ENCODE measurements at regions not wholly inside any gene's neighbourhood (a gene's known extent, or its start where the extent isn't known, plus 50 kb on each side); places are given as distances from the start of the nearest gene placed in this dataset.
"Not testable (repeated sequence)": the region's sequence is repeated elsewhere in the genome, so short reads cannot be mapped to it uniquely, and the experiment has no call there.

DNA sequence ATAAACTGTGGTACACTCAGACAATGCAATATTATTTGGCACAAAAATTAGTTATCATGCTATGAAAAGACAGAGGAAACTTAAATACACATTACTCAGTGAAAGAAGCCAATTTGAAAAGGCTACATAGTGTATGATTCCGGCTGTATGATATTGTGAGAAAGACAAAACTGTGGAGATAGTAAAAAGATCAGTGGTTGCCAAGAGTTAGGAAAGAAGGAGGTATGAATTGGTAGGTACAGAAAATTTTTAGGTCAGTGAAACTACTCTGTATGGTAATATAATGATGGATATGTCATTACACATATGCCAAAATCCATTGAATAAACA, 458.8 kb upstream of the CBLB start:
- DNase-seq: no peak

DNA sequence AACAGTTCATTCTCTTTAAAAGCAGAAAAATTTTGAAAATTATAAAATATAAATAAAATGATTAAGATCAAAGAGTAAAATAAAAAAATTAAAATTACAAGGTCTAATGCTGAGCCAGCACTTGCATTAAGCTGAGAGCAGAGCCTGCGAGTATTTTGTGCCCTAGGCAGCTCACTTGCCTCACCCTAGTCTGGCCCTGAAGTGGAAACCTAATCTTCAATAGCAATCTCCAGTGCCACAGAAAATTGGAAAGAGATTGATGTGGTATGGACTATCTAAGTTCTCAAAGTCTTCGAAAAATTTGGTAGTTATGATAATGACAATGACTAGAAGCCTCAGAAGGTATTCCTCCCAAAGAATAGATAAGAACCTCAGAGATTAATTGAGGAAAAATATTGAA, 459.4 kb upstream of the CBLB start:
- no peak for DNase-seq

DNA sequence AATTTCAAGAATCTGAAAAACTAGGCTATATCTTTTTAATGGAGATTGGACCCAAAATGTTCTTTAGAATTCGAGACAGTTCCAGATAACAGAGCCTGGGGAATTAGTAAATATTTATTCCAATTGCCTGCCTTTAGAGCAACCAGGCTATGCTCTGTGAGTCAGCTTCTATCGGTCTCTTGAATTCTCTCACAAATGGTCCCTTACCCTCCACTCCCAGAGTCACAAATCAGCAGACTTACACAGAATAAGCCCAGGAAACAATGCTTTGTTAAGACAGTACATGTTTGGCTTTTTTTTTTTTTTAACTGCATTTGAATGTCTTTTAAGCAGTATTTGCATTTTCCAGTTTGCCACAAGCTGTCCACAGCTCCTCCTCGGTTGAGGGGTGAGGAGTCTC, 460.7 kb upstream of the CBLB start:
- no peak for DNase-seq

DNA sequence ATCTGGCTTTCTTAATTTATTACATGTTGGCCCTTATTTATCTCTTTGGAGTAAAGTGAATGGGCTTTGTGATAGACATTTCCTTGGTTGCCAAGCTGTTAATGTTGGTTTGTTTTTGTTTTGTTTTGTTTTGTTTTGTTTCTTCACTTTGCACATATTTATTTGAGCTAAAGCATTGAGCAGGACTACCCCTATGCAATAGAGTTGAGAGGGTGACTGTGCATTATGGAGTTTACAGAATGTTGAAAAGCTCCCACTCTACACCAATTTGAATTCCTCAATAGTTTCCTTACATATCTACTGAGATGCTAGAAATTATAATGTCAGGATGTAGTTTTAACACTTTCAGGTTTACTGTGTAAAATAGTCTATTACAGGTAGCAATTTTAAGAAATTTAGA, 462.8 kb upstream of the CBLB start:
- no peak for DNase-seq

DNA sequence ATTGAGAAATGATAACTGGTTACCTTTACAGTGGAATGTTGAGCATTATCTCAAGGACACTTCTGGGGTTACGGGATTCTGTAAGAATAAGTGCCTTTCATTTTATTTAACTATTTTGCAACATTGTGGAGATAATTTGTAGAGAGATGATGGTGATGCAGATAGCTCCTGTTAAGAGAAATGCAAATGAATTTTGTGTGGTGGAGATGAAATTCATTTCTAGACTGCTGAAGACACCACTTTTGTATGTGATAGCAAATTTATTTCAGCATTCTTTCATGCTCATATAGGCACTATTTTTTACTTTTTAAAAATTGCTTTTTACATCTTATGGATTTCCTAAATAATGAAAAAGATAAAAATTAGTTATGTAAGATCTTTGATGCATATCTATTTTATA, 463.3 kb upstream of the CBLB start:
- DNase-seq: no peak

DNA sequence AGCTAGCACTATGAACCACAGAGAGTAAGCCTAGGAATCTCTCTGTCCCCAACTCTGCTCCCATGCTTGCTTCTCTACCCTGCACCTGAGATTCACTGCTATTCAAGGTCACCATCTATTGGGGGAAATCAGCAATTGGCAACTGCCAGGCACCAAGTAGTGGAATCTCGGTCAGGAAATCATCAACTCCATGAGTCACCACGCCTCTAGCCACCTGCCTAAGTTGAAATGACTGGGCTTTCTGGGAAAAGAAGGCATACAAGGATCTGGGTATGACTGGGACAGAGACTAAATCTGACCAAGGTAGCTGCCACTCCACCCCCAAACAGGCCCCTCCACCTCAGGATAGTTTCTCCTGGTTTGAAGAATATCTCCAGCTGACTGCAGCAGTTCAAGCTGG, 464.1 kb upstream of the CBLB start:
- DNase-seq: no peak

DNA sequence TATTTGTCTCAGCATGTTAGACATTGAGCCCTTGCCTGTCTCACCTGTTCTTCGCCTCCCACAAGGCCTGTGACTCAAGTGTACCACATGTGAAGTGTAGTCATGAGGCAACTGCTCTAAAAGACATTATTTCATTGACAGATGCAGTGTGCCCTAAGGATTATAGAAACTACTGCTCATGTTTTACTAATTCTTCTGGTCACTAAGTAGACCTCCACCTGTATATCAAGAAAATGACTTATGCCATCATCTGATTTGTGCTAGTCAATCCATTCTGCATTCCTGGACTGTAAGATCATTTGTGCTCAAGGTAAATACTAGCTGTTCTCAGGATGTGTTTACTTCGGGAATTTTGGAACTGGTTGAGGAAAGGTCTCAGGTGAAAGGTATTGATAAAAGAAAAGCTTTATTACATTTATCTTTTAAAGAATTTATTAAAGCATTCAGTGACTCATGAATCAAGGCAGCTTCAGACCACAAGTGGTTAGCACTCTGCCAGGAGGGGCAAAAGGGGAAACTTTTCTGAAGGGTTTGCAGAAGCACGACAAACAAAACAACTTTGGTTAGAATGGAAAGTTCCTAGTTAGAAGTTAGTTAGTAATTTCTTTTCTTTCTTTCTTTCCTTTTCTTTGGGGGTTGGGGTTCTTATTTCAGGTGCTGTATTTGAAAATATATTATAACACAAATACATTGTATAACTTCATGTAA, 465.3 kb upstream of the CBLB start:
- no peak for DNase-seq

DNA sequence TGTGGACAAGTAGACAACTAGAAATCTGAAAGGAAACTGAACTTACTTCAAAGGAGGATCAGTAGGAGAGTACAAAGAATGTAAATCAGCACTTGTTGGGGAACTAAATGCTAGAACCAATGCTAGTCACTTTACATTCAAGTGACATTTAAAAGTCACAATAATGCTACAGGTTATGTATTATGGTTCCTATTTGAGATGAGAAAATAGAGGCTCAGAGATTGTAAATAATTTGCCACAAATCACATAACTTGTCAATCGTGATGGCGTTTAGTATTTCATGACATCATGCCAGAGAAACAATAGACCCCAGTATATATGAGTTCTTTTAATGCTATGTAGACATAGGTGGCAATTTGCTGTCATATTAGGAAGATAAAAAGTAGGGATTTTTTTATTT, 467.8 kb upstream of the CBLB start:
- DNase-seq: no peak

DNA sequence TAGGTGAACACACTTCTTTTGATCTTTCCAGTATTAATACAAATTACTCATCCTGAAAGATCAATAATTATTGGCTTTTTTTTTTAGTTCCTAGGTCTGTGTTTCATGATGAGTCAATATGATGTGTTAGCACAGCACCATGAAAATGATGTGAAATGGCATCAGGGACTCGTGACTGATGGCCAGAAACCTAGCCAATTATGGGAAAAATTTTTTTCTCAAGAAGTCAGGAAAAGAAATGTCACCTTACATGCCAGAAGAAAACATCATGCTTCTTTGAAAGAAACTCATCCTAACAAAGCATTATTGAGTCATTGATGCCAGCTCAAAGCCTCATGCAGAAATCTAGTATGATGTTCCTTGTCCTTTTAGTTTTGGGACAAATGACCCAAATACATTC, 468.3 kb upstream of the CBLB start:
- no peak for DNase-seq

DNA sequence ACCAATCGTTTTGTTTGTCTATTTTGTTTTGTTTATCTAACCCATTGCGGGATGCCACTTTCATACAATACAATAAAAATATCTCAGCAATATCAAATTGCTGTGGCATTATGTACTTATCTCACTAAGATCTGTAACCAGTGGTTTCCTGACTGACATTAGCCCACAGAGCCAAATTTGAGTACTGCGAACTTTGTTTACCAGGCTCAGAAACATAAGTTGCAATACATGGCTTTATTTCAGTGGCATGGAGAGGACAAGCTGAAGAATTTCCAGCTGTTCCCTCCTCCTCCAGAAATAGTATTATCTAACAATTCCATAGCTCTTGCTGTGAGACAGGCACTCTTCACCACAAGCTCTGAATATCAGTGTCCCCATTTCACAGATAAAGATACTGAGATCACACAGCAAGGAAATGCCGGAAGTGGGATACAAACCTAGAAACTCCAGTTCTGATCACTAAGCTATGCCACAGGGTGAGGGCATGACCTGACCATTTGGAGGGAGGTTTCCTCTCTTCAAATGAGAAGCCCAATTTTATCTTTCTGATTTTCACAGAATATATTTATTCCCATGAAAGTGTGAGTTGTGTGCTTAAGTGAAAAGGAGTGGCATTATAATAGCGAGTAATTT, 469.9 kb upstream of the CBLB start:
- DNase-seq: no peak

DNA sequence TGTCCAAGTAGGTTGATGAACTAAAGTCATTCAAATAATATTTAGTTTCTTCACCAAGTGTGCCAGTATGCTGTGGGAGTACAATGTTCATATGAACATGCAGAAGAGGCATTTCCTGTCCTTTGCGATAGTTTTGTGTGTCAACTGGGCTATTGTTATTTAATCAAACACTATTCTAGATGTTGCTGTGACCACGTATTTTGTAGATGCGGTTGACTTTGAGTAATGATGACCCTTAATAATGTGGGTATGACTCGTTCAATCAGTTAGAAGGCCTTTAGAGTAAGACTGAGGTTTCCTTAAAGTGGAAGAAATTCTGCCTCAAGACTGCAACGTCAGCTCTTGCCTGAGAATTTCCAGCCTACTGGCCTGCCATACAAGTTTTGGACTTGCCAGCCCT, 470.7 kb upstream of the CBLB start:
- no peak for DNase-seq

DNA sequence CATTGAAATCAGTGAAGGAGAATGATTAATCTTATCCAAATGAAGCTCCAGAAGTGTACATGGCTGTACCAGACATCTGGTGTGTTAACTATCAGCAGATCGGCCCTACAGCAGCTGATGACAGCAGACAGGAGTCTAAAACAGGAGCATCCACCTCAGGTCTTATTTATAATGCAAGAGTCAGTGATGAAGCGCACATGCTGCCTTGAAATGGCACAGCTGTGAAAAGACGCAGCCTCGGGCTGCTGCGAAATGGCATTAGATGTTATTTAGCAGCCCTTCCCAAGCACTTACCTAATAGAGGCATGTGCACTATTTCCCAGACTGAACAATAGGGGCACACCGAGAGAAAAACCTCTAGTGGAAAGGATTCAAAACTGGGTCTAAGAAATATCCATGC, 472.3 kb upstream of the CBLB start:
- DNase-seq: no peak

DNA sequence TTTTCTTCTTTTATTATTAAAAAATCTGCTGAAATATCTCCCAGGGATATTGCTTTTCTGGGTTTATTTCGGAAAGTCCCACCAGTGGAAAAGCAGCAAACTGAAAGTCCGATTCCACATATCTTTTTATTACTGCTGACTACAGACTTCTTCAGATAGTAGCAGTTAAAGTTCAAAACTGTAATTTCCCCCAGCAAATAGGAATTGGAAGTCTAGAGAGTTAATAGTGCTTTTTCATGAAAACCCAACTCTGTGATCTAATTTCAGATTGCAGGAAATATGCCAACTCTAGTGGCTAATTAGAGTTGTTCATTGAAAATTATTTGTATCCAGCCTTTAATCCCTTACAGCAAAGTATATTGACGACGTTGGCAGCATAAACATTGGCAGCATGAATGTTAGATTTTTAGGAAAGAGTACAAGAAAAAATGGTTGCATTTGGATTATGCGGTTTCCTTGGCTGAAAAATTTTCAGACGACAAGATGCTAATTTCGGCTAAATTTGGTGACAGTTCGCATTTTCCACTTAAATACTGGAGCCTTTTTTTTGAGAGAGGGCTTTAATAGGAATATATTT, 472.9 kb upstream of the CBLB start:
- DNase-seq: no peak

DNA sequence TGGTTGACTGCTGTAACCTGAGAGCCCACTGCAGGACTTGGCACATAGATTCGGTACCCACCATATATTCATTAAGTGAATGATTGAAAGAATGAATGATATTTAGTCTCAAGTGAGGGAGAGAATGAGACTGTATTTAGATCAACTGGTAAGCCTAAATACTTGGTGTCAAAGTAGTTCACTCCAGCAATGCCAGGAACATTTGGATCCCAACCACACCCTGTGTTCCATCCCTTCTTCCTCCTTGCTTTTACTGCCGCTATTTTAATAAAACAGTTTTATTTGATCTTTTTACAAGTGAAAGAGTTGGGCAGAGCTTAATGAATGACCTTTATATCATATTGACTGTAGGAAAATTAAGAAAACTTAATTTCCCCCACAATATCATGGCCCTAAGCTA, 473.6 kb upstream of the CBLB start:
- DNase-seq: no peak

DNA sequence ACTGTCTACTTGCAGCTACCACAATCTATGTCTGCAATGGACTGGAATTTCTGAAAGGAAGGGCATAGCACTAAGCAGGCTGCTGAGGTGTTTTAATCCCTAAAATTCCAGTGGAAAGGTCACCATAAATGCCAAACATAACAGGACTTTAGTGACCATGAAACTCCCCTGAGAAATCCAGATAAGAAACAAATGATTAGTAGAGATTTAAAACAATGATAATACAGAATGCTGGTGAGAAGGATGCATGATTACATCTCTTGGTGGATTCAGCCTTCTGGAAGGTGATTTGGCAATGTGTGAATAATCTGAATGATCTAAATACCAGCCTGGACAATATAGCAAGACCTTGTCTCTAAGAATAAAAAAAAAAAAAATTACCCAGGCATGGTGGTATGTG, 475.0 kb upstream of the CBLB start:
- DNase-seq: no peak

DNA sequence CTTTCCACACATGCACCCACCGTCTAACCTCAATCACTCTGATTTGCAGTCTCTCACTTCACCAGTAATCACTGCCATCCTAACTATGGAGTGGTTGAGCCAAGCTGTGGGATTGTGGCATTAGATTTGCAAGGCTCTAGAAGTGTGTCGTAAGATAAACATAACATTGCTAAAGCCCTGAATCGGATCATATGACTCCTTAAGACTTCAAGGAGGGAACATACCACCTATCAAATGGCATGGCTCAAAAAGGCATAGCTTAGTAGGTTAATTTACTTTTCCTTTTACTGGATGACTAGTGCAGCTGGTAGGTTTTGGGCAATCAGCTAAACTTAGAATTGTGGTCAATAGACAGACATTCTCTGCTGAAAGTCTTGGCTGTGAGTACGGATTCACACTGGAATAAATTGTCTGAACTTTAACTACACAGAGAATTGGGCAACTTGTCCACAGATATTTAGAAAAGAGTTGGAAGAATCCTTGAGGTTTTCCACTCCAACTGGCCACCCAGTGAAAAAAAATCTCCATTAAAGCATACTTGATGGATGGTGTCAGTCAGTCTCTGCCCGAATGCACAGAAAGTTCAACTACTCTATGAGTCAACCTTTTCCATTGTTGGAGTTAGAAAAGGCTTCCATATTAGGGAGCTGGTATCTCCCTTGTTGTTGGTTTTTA, 476.7 kb upstream of the CBLB start:
- no peak for DNase-seq

DNA sequence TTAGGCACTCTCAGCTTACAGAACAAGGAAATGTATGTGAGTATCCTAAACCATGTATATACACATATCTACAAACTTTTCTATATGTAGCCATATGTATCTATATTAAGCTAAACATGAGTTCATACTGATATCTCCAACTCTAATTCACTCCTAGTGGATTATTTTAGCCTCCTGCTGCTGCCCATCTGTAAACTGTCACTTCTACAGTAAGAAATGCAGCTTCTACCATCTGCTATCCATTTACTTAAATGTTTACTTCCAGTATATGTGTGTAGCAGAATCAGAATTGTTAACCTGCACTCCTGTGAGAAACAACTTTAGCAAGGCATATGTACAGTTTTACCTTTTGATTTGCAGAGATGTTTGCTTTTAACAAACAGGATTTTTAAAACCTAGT, 478.5 kb upstream of the CBLB start:
- no peak for DNase-seq

DNA sequence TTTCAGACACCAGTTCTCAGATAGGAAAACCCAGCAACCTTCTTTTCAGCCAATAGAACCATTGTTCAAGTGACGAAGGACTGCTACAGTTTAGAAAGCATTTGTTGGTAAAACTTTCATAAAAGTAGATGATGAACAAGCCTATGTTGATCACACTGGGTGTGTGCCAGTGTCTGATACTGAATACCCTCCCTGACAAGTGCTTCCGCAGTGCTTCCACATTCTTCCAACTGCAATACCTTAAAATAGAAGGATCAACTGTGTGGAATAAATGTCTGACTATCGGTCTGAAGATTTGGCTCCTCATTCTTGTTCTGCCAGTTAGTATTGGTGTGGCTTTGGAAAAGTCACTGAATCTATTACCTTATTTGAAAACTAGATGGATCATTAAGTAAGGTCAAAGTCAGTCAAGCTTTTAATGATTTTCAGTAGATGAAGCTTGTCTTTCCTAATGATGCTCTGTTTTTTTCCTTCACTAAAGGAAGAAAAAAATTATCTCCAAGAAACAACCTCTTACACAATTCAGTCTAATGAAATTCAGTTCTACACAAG, 479.4 kb upstream of the CBLB start:
- no peak for DNase-seq

DNA sequence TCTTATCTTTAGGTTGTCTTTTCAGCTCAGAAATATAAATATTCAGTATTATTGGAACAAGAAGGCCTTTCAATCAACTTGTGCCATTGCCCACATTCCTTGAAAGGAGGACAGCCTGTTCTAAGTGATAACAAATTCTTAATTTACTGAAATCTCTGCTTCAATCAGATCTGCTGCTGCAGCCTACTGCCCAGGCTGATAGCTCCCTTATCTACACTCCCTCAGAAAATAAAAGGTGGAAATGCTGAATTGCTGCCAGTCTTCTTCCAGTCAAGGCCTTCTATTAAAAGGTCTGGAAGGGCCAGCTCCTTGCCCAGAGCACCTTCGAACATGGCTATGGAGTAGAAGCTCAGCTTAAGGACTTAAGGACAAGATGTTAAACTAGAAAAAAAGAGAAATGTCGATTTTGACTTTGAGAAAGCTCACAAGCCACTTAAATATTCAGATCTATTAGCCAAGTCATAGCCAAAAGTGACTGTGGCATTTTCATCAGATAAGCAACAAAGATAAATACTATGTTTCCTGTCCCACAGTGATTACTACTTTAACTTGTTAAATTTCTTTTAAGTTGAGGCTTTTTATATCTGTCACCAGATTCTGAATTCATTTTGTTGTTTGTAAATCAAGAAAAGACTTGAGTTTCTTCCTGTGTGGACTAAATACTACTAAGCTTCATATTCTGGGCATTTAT, 480.5 kb upstream of the CBLB start:
- no peak for DNase-seq

DNA sequence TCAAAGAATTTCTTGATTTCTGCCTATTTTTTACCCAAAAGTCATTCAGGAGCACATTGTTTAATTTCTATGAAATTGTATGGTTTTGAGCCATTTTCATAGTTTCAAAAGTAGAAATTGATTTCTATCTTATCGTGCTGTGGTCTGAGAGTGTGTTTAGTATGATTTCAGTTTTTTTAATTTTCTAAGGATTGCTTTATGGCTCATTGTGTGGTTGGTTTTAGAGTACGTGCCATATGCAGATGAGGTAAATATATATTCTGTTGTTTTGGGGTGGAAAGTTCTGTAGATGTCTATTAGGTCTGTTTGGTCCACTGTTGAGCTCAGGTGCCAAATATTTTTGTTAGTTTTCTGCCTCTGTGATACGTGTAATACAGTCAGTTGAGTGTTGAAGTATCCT, 487.1 kb upstream of the CBLB start:
- no peak for DNase-seq

DNA sequence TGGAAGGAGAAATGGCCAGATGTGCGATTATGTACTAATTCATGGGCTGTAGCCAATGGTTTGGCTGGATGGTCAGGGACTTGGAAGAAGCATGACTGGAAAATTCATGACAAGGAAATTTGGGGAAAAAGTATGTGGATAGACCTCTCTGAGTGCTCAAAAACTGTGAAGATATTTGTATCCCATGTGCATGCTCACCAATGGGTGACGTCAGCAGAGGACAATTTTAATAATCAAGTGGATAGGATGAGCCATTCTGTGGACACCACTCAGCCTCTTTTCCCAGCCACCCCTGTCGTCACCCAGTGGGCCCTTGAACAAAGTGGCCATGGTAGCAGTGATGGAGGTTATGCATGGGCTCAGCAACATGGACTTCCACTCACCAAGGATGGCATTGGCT, 490.9 kb upstream of the CBLB start:
- no peak for DNase-seq

DNA sequence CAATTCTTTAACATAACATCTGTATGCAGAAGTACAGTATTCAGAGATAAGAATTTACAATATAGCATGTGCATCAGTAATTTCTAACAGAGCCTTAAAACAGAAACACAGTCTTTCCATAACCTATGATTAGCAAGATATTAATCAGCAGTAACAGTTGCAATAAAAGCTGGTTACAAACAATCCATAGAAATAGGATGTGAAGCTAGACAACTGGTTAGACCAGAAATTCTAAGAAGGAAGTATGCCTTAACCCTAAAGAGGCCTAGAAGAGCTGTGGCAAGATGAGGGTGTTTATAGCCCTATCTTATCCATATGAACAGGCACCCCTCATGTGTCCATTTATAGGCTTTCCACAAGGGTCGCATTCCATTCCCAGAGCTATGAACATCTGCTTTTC, 492.1 kb upstream of the CBLB start:
- not testable (repeated sequence) for DNase-seq

DNA sequence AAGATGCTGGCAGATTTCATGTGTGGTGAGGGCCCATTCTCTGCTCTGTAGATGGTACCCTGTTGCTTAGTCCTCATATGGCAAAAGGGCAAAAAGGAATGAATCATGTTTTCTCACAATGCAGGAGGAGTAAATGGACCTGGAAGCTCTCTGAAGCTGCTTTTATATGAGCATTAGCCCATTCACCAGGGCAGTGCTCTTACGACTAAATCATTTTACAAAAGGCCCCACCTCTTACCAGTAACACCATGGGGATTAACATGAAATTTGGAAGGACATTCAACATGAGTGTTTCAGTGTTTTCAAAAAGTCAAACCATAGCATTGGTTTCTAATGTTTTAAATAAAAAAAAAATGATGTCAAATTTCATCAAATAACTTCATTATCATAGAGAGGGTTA, 495.7 kb upstream of the CBLB start:
- DNase-seq: no peak

Data from NCI-H2029 treated with DMSO at 0.1 percent for 48 hours (cell line).